Skin of body (tissue), 1 donor: ENCODE measurements at regions not wholly inside any gene's neighbourhood (a gene's known extent, or its start where the extent isn't known, plus 50 kb on each side); places are given as distances from the start of the nearest gene placed in this dataset.
"Not testable (repeated sequence)": the region's sequence is repeated elsewhere in the genome, so short reads cannot be mapped to it uniquely, and the experiment has no call there.

Experiments used
- DNase-seq: peaks from one replicate; lab custom pipeline; 2025; lab: John Stamatoyannopoulos, UW

GRCh38 chr2:21774691-21775368, 651.1 kb downstream of the TDRD15 start:
- no peak for DNase-seq

DNA sequence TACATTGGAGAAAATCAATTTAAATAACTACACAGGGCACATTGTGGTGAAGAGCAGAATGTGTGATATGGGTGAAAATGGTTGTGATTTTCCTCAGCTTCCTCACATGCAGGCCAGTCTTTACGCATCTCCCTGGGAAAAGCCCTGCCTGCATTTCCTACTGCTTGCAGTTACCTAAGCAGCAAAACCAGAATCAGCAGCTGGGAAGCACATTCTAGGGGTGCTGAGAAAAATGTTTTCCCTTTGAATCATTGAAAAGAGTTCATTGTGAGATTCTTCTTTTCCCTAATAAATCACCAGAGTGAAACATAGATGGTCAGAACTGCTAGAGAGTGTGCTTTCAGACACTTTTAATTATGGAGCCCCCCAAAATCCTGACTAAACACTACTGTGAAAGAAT, 656.0 kb downstream of the TDRD15 start:
- DNase-seq, result no peak

GRCh38 chr2:21781962-21782361, 658.2 kb downstream of the TDRD15 start:
- no peak for DNase-seq

GRCh38 chr2:21782866-21783265, 659.1 kb downstream of the TDRD15 start:
- DNase-seq, result no peak

GRCh38 chr2:21787941-21788340, 664.2 kb downstream of the TDRD15 start:
- DNase-seq, result no peak

DNA sequence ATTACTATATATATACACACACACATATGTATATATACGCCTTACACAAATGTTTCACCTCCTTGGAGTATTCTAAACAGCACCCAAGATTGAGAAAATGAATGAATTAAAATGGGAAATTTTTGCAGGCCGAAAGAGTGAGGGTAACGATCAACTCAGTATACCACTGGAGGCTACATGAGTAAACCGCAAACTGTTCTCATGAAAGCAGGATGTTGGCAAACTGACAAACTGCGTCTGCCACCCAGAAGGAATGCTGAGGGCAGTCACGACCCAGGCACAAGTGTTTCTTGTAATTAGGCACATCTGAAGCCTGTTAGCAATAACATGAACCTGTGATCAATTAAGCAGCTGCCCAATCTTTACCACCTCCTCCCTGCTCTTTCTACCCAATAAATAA, 666.5 kb downstream of the TDRD15 start:
- not testable (repeated sequence) for DNase-seq

GRCh38 chr2:21792571-21792970, 668.8 kb downstream of the TDRD15 start:
- no peak for DNase-seq

DNA sequence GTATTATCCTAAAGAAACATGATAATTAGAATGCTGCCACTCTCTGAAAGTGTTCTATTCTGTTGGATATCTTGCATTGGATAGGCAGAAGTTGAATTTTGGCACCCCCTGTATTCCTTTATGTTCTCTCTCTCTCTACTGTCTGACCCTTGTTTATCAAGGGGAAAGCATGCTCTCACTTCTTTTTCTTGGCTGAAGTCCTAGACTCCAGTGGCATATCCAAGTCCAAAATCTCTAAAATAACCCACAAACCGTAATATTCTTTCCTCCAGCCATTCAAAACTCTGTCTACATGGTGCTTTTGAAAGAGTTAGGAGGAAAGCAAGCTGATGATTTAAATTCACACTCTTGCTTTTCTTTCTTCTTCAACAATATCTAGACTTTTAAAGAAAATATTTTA, 669.7 kb downstream of the TDRD15 start:
- DNase-seq, result no peak

GRCh38 chr2:21794611-21795010, 670.8 kb downstream of the TDRD15 start:
- no peak for DNase-seq

- no peak for DNase-seq
Measured at GRCh38 chr2:21800356-21800755, 676.6 kb downstream of the TDRD15 start.

GRCh38 chr2:21803550-21803949, 679.8 kb downstream of the TDRD15 start:
- DNase-seq, result no peak

DNA sequence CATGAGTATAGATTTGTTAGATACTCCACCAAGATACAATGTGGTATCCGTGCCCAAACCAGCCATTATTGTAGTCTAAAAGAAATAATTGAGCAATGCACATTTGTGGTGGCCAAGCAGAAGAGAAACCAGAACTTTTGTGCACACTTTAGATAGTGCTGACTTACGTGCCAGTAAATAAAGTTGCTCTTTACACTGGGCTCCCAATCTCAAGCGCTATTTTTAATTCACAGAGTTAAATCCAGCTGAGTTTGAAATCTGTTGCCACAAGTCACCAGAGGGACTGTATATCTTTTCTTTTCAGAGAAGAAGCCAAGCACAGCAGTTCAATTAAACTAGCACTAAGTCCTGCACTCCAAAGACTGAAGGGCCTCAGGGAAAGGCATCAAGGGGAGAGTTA, 680.4 kb downstream of the TDRD15 start:
- DNase-seq, result no peak

GRCh38 chr2:21811541-21811940, 687.8 kb downstream of the TDRD15 start:
- no peak for DNase-seq

GRCh38 chr2:21812766-21813165, 689.0 kb downstream of the TDRD15 start:
- DNase-seq, result no peak

- no peak for DNase-seq
Measured at GRCh38 chr2:21814588-21815149, 690.9 kb downstream of the TDRD15 start.

- DNase-seq, result no peak
Measured at GRCh38 chr2:21818212-21818795, 694.5 kb downstream of the TDRD15 start.

DNA sequence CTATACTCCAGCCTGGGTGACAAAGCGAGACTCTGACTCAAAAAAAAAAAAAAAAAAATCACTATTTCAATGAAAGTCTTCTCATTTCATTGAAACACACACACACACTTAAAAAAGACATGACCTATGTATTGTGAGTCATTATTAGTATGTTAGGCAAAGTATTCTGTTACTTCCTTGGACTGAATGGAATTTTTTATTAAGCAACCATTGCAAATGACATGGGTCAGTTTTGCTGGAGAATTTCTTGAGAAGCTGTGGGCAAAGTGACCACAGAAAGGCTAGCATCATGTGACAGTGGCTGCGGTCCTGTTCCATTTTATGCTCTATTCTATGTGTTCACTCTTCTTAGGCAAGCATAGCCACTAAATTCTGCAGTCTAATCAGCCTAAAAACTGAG, 695.7 kb downstream of the TDRD15 start:
- DNase-seq, result no peak

- DNase-seq, result no peak
Measured at GRCh38 chr2:21820271-21820670, 696.5 kb downstream of the TDRD15 start.

GRCh38 chr2:21821672-21822227, 698.0 kb downstream of the TDRD15 start:
- DNase-seq, result peak; percentile 36

DNA sequence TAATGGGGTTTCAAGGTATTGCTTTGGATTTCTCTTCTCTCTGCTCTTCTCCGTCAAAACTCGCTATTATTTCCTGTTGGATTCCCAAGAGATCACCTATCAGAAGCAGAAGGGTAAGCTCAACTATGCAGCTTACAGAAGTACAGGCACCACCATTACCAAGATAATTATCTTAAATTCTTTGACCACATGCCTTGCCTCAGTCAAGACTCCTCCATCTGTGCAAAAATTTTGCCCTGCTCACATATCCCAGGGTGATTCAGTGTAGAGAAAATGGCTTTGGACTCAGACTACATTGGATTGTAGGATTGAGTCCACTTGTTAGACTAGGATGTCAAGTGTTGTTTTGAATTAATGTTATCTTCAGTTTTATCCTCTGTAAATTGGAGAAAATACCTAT, 698.7 kb downstream of the TDRD15 start:
- DNase-seq, result no peak

- DNase-seq, result no peak
Measured at GRCh38 chr2:21833767-21834166, 710.0 kb downstream of the TDRD15 start.

GRCh38 chr2:21836261-21836660, 712.5 kb downstream of the TDRD15 start:
- DNase-seq, result no peak

- DNase-seq, result no peak
Measured at GRCh38 chr2:21836719-21837118, 713.0 kb downstream of the TDRD15 start.
